ENCODE measurements at regions not wholly inside any gene's neighbourhood (a gene's known extent, or its start where the extent isn't known, plus 50 kb on each side); places are given as distances from the start of the nearest gene placed in this dataset.

- TF ChIP-seq, protein P1, sequence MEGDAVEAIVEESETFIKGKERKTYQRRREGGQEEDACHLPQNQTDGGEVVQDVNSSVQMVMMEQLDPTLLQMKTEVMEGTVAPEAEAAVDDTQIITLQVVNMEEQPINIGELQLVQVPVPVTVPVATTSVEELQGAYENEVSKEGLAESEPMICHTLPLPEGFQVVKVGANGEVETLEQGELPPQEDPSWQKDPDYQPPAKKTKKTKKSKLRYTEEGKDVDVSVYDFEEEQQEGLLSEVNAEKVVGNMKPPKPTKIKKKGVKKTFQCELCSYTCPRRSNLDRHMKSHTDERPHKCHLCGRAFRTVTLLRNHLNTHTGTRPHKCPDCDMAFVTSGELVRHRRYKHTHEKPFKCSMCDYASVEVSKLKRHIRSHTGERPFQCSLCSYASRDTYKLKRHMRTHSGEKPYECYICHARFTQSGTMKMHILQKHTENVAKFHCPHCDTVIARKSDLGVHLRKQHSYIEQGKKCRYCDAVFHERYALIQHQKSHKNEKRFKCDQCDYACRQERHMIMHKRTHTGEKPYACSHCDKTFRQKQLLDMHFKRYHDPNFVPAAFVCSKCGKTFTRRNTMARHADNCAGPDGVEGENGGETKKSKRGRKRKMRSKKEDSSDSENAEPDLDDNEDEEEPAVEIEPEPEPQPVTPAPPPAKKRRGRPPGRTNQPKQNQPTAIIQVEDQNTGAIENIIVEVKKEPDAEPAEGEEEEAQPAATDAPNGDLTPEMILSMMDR (IDR thresholded peaks at IDR 0.05; ENCODE audit: control extremely low read depth, extremely low read depth, low read depth, missing control alignments): no peak
- POLR2A ChIA-PET: no interaction called here
- CTCF ChIA-PET: no interaction called here
- DNase-seq (ENCODE audit: extremely low spot score): no peak
These were observed 522.5 kb downstream of the TSN start for GRCh38 chr2:122277956-122278355.

DNA sequence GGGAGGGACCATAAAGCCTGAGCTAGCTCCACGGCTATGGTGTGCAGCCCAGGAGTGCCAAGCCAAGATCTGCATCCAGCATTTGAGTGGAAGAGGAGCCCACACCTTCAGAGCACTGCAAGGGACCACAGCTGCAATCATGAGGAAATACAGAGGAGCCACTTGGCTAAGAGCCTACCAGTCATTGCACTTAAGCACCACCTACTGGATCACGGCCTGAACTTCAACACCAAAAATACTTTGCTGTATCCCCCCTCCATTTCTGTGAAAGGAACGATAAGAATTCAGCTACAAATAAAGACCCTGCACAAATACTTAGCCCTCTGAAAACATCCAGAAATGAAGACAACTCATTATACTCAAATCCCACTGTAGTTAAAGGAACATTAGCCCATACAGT, 545.3 kb downstream of the TSN start:
- TF ChIP-seq, protein P1 (IDR thresholded peaks at IDR 0.05; ENCODE audit: control extremely low read depth, extremely low read depth, low read depth, missing control alignments): no peak
- DNase-seq (ENCODE audit: extremely low spot score): no peak
- POLR2A ChIA-PET: no interaction called here

DNA sequence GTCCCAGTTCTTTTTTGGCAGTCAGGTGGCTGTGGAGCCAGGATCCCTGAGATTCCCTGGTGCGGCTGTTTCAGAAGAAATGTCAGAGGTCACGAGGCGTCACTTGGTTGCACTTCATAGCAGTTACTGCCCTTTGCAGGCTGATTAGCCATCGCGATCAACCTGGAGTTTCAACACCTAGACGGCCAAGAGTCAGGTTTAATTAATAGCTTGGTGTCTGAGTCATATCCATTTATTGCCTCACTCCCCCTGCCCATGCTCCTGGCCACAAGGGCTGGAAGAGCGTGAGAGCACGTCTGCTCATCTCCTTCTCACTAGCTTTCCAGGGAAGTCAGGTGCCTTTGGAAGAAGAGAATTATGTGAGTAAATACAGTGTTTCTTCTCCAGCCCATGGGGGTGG, 552.3 kb downstream of the TSN start:
- no peak for DNase-seq (ENCODE audit: extremely low spot score)
- TF ChIP-seq, protein P1 (IDR thresholded peaks at IDR 0.05; ENCODE audit: control extremely low read depth, extremely low read depth, low read depth, missing control alignments): no peak
- ChIA-PET POLR2A (no interaction called here), CTCF (no interaction called here)

More for the DNA sequence above, 545.3 kb downstream of the TSN start:
- CTCF ChIA-PET: no interaction called here

GRCh38 chr2:122315306-122315705, 559.9 kb downstream of the TSN start:
- CTCF ChIA-PET: no interaction called here

DNA sequence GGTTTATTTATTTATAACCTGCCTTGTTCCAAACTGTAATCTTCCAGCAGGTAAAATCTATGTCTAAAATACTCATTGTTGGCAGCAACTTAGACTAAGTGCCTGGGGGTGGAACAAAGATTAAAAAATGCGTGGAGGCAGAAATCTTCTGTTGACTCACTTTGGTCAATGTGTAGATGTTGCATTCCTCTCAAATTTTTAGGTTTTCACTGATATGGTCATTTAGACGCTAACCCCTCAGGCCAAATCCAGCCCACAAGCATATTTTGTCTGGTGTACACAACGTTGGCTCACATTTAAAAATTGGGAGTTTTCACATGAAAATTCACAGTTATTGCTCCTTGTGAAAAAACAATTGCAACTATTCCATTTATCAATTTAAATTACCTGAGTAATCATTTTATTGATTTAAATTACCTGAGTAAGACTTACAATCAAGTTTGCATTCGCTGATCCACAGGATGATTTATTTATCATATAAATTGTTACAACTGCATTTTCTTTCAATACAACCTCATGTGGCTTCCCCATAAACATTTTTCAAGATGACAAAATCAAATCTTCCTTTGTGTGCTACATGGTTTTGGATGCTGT, 564.2 kb downstream of the TSN start:
- POLR2A ChIA-PET: no interaction called here
- CTCF ChIA-PET: no interaction called here
- no peak for DNase-seq (ENCODE audit: extremely low spot score)
- TF ChIP-seq, protein P1 (IDR thresholded peaks at IDR 0.05; ENCODE audit: control extremely low read depth, extremely low read depth, low read depth, missing control alignments): no peak

More at GRCh38 chr2:122315306-122315705, 559.9 kb downstream of the TSN start:
- TF ChIP-seq, protein P1 (IDR thresholded peaks at IDR 0.05; ENCODE audit: control extremely low read depth, extremely low read depth, low read depth, missing control alignments): no peak
- no peak for DNase-seq (ENCODE audit: extremely low spot score)
- POLR2A ChIA-PET: no interaction called here

DNA sequence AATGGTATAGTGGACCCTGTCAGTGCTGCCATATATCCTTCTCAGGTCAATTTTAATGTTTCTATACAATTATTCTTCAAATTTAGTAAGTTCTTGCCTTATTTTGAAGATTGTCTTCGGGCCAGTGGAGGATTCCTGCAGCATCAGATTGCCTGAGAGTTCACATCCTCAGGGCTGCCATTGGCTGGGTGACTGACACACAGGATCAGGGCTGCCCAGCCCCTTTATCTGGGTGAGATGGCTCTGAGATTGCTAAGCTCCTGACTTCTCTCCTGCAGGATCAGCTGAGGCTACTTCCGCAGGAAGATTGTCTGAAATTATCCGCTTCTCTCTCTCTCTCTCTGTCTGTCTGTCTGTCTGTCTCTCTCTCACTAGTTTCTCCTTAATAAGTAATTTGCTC, 567.4 kb downstream of the TSN start:
- DNase-seq (ENCODE audit: extremely low spot score): no peak
- TF ChIP-seq, protein P1 (IDR thresholded peaks at IDR 0.05; ENCODE audit: control extremely low read depth, extremely low read depth, low read depth, missing control alignments): no peak
- ChIA-PET POLR2A (no interaction called here), CTCF (no interaction called here)

- POLR2A ChIA-PET: no interaction called here
- CTCF ChIA-PET: no interaction called here
- TF ChIP-seq, protein P1 (IDR thresholded peaks at IDR 0.05; ENCODE audit: control extremely low read depth, extremely low read depth, low read depth, missing control alignments): no peak
- DNase-seq (ENCODE audit: extremely low spot score): no peak
These were observed 568.5 kb downstream of the TSN start for GRCh38 chr2:122323927-122324326.

All from GM10248 (cell line).